Type B pancreatic cell (in vitro differentiated cells): ENCODE measurements at regions not wholly inside any gene's neighbourhood (a gene's known extent, or its start where the extent isn't known, plus 50 kb on each side); places are given as distances from the start of the nearest gene placed in this dataset.

Experiments used
- DNase-seq: peaks from one replicate; pipeline ENCODE4 v3.0.0; 2021; ENCODE audit warnings: mixed read lengths; ENCODE audit not compliant: unreplicated experiment; ENCODE audit errors: extremely low spot score
- H3K27ac Mint-ChIP-seq: 2 replicates; pipeline ENCODE4 v1.8.0; 2021; ENCODE audit warnings: mild to moderate bottlenecking, mixed read lengths
- H3K27me3 Mint-ChIP-seq: 2 replicates; pipeline ENCODE4 v1.8.0; 2021; ENCODE audit warnings: mixed read lengths
- H3K36me3 Mint-ChIP-seq: 2 replicates; pipeline ENCODE4 v1.8.0; 2021; ENCODE audit warnings: mixed read lengths
- H3K4me1 Mint-ChIP-seq: one replicate; pipeline ENCODE4 v1.8.0; 2021; ENCODE audit warnings: mixed read lengths; ENCODE audit not compliant: unreplicated experiment
- H3K4me3 Mint-ChIP-seq: 2 replicates; pipeline ENCODE4 v1.8.0; 2021; ENCODE audit warnings: mild to moderate bottlenecking, mixed read lengths
- H3K9me3 Mint-ChIP-seq: 2 replicates; pipeline ENCODE4 v1.8.0; 2021; ENCODE audit warnings: mixed read lengths
- TF ChIP-seq, protein P1 (sequence below): fragments of 200-600 bp; sonication (generic); conservative IDR thresholded peaks from 2 replicates; pipeline ENCODE4 v1.5.0; 2021; ENCODE audit warnings: antibody characterized with exemption, mild to moderate bottlenecking

DNA sequence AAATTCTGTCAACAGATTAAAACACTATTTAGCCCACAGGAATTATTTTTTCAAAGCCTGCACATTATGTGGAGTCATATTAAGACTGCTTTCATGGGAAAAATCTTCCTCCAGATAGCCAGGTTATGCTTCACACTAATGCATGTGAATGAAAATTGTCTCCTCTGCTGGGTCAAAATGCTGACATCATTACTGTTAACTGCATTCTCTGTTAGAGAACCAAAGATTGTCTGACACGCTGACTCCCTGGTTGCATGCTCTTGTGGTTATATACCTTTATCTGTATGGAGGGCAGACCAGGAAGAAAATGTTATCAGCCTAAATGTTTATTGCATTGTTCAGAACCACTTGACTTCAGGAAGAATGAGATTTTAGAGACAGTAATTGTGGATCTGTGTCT lies 432.2 kb upstream of the MDGA2 start:
- no peaks in the 10 kb centered on the region for H3K36me3 Mint-ChIP-seq
- no peaks in the 10 kb centered on the region for H3K9me3 Mint-ChIP-seq
- H3K4me3 Mint-ChIP-seq = no peak overlapping the region
- DNase-seq = no peak
- no peaks in the 10 kb centered on the region for H3K27me3 Mint-ChIP-seq
- no peaks in the 10 kb centered on the region for H3K4me1 Mint-ChIP-seq
- TF ChIP-seq, protein P1, sequence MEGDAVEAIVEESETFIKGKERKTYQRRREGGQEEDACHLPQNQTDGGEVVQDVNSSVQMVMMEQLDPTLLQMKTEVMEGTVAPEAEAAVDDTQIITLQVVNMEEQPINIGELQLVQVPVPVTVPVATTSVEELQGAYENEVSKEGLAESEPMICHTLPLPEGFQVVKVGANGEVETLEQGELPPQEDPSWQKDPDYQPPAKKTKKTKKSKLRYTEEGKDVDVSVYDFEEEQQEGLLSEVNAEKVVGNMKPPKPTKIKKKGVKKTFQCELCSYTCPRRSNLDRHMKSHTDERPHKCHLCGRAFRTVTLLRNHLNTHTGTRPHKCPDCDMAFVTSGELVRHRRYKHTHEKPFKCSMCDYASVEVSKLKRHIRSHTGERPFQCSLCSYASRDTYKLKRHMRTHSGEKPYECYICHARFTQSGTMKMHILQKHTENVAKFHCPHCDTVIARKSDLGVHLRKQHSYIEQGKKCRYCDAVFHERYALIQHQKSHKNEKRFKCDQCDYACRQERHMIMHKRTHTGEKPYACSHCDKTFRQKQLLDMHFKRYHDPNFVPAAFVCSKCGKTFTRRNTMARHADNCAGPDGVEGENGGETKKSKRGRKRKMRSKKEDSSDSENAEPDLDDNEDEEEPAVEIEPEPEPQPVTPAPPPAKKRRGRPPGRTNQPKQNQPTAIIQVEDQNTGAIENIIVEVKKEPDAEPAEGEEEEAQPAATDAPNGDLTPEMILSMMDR = no peak
- no peak overlapping the region for H3K27ac Mint-ChIP-seq

- Mint-ChIP-seq H3K36me3 (no peaks in the 10 kb centered on the region), H3K9me3 (no peaks in the 10 kb centered on the region), H3K4me3 (no peak overlapping the region), H3K4me1 (no peaks in the 10 kb centered on the region), H3K27me3 (no peaks in the 10 kb centered on the region), H3K27ac (no peak overlapping the region)
- no peak for DNase-seq
- TF ChIP-seq, protein P1 = no peak
Measured at GRCh38 chr14:48096897-48097296, 421.5 kb upstream of the MDGA2 start.

GRCh38 chr14:48086516-48086915 lies 411.1 kb upstream of the MDGA2 start:
- no peak overlapping the region for H3K27ac Mint-ChIP-seq
- H3K4me3 Mint-ChIP-seq = no peak overlapping the region
- no peak for DNase-seq
- H3K27me3 Mint-ChIP-seq = no peaks in the 10 kb centered on the region
- H3K36me3 Mint-ChIP-seq = no peaks in the 10 kb centered on the region
- H3K4me1 Mint-ChIP-seq = no peaks in the 10 kb centered on the region
- H3K9me3 Mint-ChIP-seq = peaks cover 8% of the 10 kb centered on the region
- TF ChIP-seq, protein P1 = no peak

DNA sequence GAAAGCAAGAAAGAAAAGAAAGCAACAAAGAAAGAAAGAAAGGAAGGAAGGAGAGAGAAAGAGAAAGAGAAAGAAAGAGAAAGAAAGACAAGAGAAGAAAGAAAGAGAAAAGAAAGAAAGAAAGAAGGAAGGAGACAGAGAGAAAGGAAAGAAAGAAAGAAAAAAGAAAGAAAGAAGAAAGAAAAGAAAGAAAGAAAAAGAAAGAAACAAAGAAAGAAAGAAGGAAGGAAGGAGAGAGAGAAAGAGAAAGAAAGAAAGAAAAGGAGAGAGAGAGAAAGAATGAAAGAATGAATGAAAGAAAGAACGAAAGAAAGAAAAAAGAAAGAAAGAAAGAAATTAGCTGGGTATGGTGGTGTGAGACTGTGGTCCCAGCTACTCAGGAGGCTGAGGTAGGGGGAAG lies 400.1 kb upstream of the MDGA2 start:
- no peak overlapping the region for H3K4me3 Mint-ChIP-seq
- no peaks in the 10 kb centered on the region for H3K4me1 Mint-ChIP-seq
- no peak for DNase-seq
- no peaks in the 10 kb centered on the region for H3K27me3 Mint-ChIP-seq
- no peaks in the 10 kb centered on the region for H3K36me3 Mint-ChIP-seq
- TF ChIP-seq, protein P1 = no peak
- H3K9me3 Mint-ChIP-seq = no peaks in the 10 kb centered on the region
- no peak overlapping the region for H3K27ac Mint-ChIP-seq

- Mint-ChIP-seq H3K36me3 (no peaks in the 10 kb centered on the region), H3K27me3 (no peaks in the 10 kb centered on the region), H3K4me3 (no peak overlapping the region), H3K9me3 (no peaks in the 10 kb centered on the region), H3K27ac (no peak overlapping the region), H3K4me1 (no peaks in the 10 kb centered on the region)
- DNase-seq = no peak
- TF ChIP-seq, protein P1 = no peak
Measured at GRCh38 chr14:48052973-48053372, 377.6 kb upstream of the MDGA2 start.

DNA sequence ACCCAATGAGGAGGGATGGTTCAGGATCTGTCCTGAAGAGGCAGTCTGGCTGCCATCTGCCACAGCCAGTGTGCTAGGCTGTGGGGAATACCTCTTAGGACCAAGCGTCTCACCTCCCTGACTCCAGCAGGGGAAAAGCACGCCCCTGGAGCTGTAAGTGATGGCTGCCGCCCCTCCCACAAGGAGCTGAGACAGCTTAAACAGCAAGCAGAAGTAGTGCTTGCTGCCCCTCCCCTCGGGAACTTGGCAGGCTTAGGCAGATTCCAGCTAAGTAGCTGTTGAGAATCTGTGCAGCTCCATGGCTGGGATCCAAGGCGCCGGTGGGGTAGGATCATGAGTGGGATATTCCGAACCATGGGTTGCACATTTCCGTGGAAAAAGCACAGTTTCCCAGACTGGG lies 360.4 kb upstream of the MDGA2 start:
- Mint-ChIP-seq H3K4me3 (no peak overlapping the region), H3K4me1 (no peaks in the 10 kb centered on the region), H3K27ac (no peak overlapping the region), H3K9me3 (no peaks in the 10 kb centered on the region), H3K36me3 (no peaks in the 10 kb centered on the region), H3K27me3 (no peaks in the 10 kb centered on the region)
- DNase-seq = no peak
- TF ChIP-seq, protein P1 = no peak
